Endothelial cell (in vitro differentiated cells): ENCODE measurements at regions not wholly inside any gene's neighbourhood (a gene's known extent, or its start where the extent isn't known, plus 50 kb on each side); places are given as distances from the start of the nearest gene placed in this dataset.

Source experiments
- DNase-seq: peaks from one replicate; pipeline ENCODE4 v3.0.0; 2021; ENCODE audit warnings: low spot score
- H3K27ac Mint-ChIP-seq: one replicate; pipeline ENCODE4 v1.8.0; 2021; ENCODE audit warnings: mixed read lengths, inconsistent platforms; ENCODE audit not compliant: unreplicated experiment
- H3K27me3 Mint-ChIP-seq: one replicate; pipeline ENCODE4 v1.8.0; 2021; ENCODE audit warnings: mild to moderate bottlenecking, moderate library complexity, mixed read lengths, inconsistent platforms; ENCODE audit not compliant: unreplicated experiment
- H3K36me3 Mint-ChIP-seq: one replicate; pipeline ENCODE4 v1.8.0; 2021; ENCODE audit warnings: mild to moderate bottlenecking, low read depth, mixed read lengths, inconsistent platforms; ENCODE audit not compliant: unreplicated experiment
- H3K4me1 Mint-ChIP-seq: one replicate; pipeline ENCODE4 v1.8.0; 2021; ENCODE audit warnings: mild to moderate bottlenecking, mixed read lengths, inconsistent platforms; ENCODE audit not compliant: unreplicated experiment
- H3K4me3 Mint-ChIP-seq: one replicate; pipeline ENCODE4 v1.8.0; 2021; ENCODE audit warnings: mild to moderate bottlenecking, mixed read lengths, inconsistent platforms; ENCODE audit not compliant: unreplicated experiment
- H3K9me3 Mint-ChIP-seq: one replicate; pipeline ENCODE4 v1.8.0; 2021; ENCODE audit warnings: mixed read lengths, inconsistent platforms; ENCODE audit not compliant: unreplicated experiment
- TF ChIP-seq, protein P1 (sequence below): fragments of 200-600 bp; sonication (generic); IDR thresholded peaks from one replicate; pipeline ENCODE4 v1.5.0; 2021; ENCODE audit warnings: antibody characterized with exemption; ENCODE audit not compliant: unreplicated experiment

DNA sequence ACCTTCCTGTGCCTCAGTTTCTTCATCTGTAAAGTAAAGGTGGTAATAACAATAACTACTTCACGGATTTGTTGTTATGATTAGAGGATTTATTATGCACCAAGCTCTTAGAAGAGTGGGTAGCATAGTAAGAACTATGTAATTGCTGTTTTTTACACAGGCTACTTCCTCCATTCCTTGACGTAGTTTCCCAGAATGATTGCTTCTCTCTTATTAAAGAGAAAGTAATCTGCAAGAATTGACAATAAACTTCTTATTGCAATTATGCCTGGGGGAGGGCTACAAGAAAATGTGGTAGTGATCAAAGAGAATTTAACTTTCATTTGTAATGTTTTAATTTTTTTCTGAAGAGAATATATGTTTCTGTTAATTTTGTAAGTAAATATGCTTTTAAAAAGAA, 238.7 kb downstream of the GASK1B start:
- Mint-ChIP-seq H3K27ac (no peak overlapping the region), H3K4me3 (no peak overlapping the region), H3K9me3 (no peaks in the 10 kb centered on the region), H3K27me3 (no peaks in the 10 kb centered on the region), H3K36me3 (no peaks in the 10 kb centered on the region), H3K4me1 (no peaks in the 10 kb centered on the region)
- TF ChIP-seq, protein P1, sequence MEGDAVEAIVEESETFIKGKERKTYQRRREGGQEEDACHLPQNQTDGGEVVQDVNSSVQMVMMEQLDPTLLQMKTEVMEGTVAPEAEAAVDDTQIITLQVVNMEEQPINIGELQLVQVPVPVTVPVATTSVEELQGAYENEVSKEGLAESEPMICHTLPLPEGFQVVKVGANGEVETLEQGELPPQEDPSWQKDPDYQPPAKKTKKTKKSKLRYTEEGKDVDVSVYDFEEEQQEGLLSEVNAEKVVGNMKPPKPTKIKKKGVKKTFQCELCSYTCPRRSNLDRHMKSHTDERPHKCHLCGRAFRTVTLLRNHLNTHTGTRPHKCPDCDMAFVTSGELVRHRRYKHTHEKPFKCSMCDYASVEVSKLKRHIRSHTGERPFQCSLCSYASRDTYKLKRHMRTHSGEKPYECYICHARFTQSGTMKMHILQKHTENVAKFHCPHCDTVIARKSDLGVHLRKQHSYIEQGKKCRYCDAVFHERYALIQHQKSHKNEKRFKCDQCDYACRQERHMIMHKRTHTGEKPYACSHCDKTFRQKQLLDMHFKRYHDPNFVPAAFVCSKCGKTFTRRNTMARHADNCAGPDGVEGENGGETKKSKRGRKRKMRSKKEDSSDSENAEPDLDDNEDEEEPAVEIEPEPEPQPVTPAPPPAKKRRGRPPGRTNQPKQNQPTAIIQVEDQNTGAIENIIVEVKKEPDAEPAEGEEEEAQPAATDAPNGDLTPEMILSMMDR, result no peak
- no peak for DNase-seq

DNA sequence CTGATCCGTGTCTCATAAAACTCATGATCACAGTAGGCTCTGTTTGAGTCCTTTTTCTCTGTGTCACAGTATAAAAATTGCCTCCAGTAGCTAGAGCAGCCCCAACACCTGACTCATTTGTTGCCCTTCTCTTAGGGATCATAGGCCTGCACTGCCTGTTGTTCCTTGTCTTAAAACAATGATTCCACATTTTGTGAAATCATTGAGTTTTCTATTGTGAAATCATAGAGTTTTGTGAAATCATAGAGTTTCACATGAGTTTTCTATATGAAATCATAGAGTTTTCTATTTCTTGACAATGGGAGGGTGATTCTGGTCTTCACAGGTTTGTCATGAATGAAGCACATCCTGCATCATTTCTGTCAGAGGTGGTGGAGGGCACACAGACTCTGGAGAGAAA, 239.9 kb downstream of the GASK1B start:
- no peak overlapping the region for H3K4me3 Mint-ChIP-seq
- no peak for DNase-seq
- TF ChIP-seq, protein P1, result no peak
- no peaks in the 10 kb centered on the region for H3K9me3 Mint-ChIP-seq
- no peaks in the 10 kb centered on the region for H3K4me1 Mint-ChIP-seq
- no peaks in the 10 kb centered on the region for H3K27me3 Mint-ChIP-seq
- no peak overlapping the region for H3K27ac Mint-ChIP-seq
- H3K36me3 Mint-ChIP-seq, result no peaks in the 10 kb centered on the region

DNA sequence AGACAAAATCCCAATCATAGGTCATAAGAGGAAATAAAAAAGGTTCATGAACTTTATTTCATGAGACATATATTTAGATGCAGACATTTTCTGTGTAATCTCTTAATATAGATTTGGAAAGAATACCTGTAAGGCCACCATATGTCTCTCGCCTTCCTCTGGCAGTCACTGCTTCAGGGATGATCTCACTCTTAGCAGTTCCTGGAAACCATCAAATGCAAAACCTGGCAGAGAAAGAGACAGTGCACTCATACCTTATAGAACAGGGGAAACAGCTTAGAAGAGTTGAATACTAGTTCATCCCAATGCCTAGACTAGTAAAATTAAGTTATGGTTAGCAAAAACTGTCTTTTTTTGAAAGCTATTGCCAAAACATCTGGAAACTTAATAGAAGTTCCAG, 243.3 kb downstream of the GASK1B start:
- Mint-ChIP-seq H3K36me3 (no peaks in the 10 kb centered on the region), H3K4me3 (no peak overlapping the region), H3K9me3 (no peaks in the 10 kb centered on the region), H3K27me3 (no peaks in the 10 kb centered on the region), H3K27ac (no peak overlapping the region), H3K4me1 (no peaks in the 10 kb centered on the region)
- TF ChIP-seq, protein P1, result no peak
- no peak for DNase-seq

DNA sequence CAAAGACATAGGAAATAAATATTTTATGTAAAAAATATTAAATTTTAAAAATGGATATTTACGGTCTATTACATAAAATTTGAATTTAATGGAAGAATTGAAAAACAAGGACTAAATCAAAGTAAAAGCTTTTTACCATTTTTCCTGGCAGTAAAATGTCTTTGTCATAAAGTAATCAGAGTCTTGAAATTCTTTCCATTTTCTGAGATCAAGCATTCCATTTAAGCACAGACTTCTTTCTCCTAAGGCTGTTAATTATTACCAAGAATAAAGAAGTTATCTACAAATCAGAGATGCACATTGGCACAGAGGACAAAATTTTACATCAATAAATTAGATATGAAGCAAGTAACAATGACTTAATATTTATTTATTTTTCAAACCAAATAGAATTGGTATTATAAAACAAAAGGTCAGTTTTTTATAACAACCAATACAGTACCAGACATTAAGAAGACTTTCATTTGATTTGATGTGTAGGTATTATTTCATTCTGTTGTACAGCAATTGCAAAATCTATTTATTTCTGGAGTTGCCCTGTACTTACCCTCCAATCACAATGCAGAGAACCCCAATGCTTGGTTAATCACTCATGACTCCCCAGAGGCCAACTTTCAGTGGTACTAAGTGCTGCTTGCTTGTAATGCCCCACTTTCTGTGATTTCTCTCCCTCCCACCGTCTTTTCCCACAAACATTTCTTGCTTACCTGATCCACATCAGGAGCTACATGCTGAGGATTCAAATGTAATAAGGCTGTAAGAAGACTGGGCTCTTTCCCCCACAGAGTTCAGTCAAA, 254.6 kb downstream of the GASK1B start:
- H3K9me3 Mint-ChIP-seq, result no peaks in the 10 kb centered on the region
- H3K36me3 Mint-ChIP-seq, result no peaks in the 10 kb centered on the region
- no peak overlapping the region for H3K4me3 Mint-ChIP-seq
- no peaks in the 10 kb centered on the region for H3K4me1 Mint-ChIP-seq
- no peak overlapping the region for H3K27ac Mint-ChIP-seq
- no peaks in the 10 kb centered on the region for H3K27me3 Mint-ChIP-seq
- TF ChIP-seq, protein P1, result no peak
- no peak for DNase-seq

DNA sequence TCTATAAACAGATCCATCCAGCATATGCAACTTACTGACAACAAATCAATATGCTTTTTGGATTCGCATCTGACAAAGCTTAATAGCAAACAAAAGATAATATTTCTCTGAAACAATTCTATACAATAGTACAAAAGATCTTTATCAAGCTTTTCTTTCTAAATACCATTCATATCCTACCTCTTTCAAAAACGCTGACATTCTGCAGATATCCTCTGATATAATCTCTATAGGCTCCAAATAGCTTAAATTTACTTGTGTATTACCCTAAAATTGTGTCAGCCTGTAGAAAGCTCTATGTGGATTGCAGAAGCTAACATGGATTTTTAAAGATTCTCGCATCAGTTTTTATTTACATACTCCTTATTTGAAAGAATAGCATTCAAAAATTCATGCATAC, 260.6 kb downstream of the GASK1B start:
- TF ChIP-seq, protein P1, result no peak
- no peak overlapping the region for H3K4me3 Mint-ChIP-seq
- H3K4me1 Mint-ChIP-seq, result no peaks in the 10 kb centered on the region
- no peak for DNase-seq
- no peak overlapping the region for H3K27ac Mint-ChIP-seq
- H3K9me3 Mint-ChIP-seq, result no peaks in the 10 kb centered on the region
- no peaks in the 10 kb centered on the region for H3K27me3 Mint-ChIP-seq
- H3K36me3 Mint-ChIP-seq, result no peaks in the 10 kb centered on the region
